C4-2B (cell line): ENCODE measurements at regions not wholly inside any gene's neighbourhood (a gene's known extent, or its start where the extent isn't known, plus 50 kb on each side); places are given as distances from the start of the nearest gene placed in this dataset.

Experiments used
- ZFX ChIP-seq: fragments of 450-650 bp; IDR thresholded peaks from 2 replicates; pipeline ENCODE4 v1.6.1; 2017
- TF ChIP-seq, protein P1 (sequence below): fragments of 450-650 bp; conservative IDR thresholded peaks from 2 replicates; pipeline ENCODE4 v1.5.1; 2017; ENCODE audit warnings: mild to moderate bottlenecking

- TF ChIP-seq, protein P1, sequence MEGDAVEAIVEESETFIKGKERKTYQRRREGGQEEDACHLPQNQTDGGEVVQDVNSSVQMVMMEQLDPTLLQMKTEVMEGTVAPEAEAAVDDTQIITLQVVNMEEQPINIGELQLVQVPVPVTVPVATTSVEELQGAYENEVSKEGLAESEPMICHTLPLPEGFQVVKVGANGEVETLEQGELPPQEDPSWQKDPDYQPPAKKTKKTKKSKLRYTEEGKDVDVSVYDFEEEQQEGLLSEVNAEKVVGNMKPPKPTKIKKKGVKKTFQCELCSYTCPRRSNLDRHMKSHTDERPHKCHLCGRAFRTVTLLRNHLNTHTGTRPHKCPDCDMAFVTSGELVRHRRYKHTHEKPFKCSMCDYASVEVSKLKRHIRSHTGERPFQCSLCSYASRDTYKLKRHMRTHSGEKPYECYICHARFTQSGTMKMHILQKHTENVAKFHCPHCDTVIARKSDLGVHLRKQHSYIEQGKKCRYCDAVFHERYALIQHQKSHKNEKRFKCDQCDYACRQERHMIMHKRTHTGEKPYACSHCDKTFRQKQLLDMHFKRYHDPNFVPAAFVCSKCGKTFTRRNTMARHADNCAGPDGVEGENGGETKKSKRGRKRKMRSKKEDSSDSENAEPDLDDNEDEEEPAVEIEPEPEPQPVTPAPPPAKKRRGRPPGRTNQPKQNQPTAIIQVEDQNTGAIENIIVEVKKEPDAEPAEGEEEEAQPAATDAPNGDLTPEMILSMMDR = no peak
- TF ChIP-seq ZFX = no peak
Observed at GRCh38 chr3:147795418-147795817, 386.3 kb downstream of the ZIC1 start.
